B cell (primary cell): ENCODE measurements at regions not wholly inside any gene's neighbourhood (a gene's known extent, or its start where the extent isn't known, plus 50 kb on each side); places are given as distances from the start of the nearest gene placed in this dataset.

Source experiments
- ATAC-seq: fragments of 200-7000 bp; cut with Tn5 transposase; one replicate; pipeline ENCODE4 v1.10.0; 2021; ENCODE audit warnings: low read depth, mild to moderate bottlenecking, moderate number of reproducible peaks, moderate library complexity
- CTCF ChIA-PET: fragments of 350-600 bp; sonication (Branson Sonifier 250); formaldehyde crosslinking; loops from one replicate; lab custom pipeline; 2021; ENCODE audit warnings: antibody characterized with exemption, inconsistent platforms; lab: Charles Lee
- POLR2A ChIA-PET: fragments of 350-600 bp; sonication (Branson Sonifier 250); formaldehyde crosslinking; loops from one replicate; lab custom pipeline; 2021; ENCODE audit warnings: antibody characterized with exemption; lab: Charles Lee
- DNase-seq: peaks from one replicate; pipeline ENCODE4 v3.0.0; 2013
- H2AFZ ChIP-seq: 2 replicates; pipeline ENCODE4 v1.6.1; 2012; ENCODE audit warnings: mild to moderate bottlenecking, low read depth, low read length; ENCODE audit not compliant: insufficient read depth, poor library complexity, severe bottlenecking
- H3K27ac ChIP-seq, 2 donors: 1 replicate in 1 of 2; 2 replicates in 1 of 2; pipeline ENCODE4 v1.5.1; 2012 to 2013; ENCODE audit warnings: low read length in 2 of 2, mild to moderate bottlenecking in 2 of 2, moderate library complexity in 1 of 2
- H3K27me3 ChIP-seq, 4 experiments: fragments of 200-600 bp in 1 of 4; sonication (generic) in 1 of 4; replicated peaks in 1 of 4; 1 replicate in 2 of 4; 2 replicates in 2 of 4; pipeline versions ENCODE4 v1.6.1 to v1.7.0; 2013 to 2016; ENCODE audit warnings: low read length in 3 of 4, mild to moderate bottlenecking in 2 of 4, mixed read lengths in 1 of 4, moderate library complexity in 1 of 4; ENCODE audit not compliant: insufficient read depth in 4 of 4, control insufficient read depth in 3 of 4; ENCODE audit errors: control extremely low read depth in 1 of 4
- H3K36me3 ChIP-seq, 2 experiments: replicated peaks in 1 of 2; 1 replicate in 1 of 2; 2 replicates in 1 of 2; pipeline versions ENCODE4 v1.6.1 to v1.7.1; 2013; ENCODE audit warnings: low read length in 1 of 2; ENCODE audit not compliant: insufficient read depth in 2 of 2, control insufficient read depth in 1 of 2; ENCODE audit errors: control extremely low read depth in 1 of 2, extremely low read depth in 1 of 2
- H3K4me1 ChIP-seq, 2 donors: fragments of 200-600 bp in 1 of 2; sonication (generic) in 1 of 2; 1 replicate in 1 of 2; 2 replicates in 1 of 2; pipeline versions ENCODE4 v1.5.1 to v1.6.1; 2013 to 2017; ENCODE audit warnings: low read length in 2 of 2; ENCODE audit not compliant: control insufficient read depth in 2 of 2, insufficient read depth in 2 of 2
- H3K4me2 ChIP-seq: replicated peaks from 2 replicates; pipeline ENCODE3; 2012; ENCODE audit warnings: mild to moderate bottlenecking, low read depth, low read length; ENCODE audit not compliant: poor library complexity, severe bottlenecking
- H3K4me3 ChIP-seq, 5 experiments: fragments of 200-600 bp in 1 of 5; sonication (generic) in 1 of 5; 1 replicate in 3 of 5; 2 replicates in 2 of 5; pipeline versions ENCODE4 v1.5.1 to v1.7.0; 2011 to 2016; ENCODE audit warnings: low read length in 4 of 5, mild to moderate bottlenecking in 4 of 5, low read depth in 2 of 5, control low read depth in 1 of 5, moderate library complexity in 1 of 5; ENCODE audit not compliant: insufficient read depth in 1 of 5; ENCODE audit errors: control extremely low read depth in 1 of 5, extremely low read depth in 1 of 5
- H3K79me2 ChIP-seq: fragments of 200-600 bp; sonication (generic); one replicate; pipeline ENCODE4 v1.6.0; 2016; ENCODE audit warnings: low read length; ENCODE audit not compliant: control insufficient read depth, insufficient read depth
- H3K9ac ChIP-seq: fragments of 200-600 bp; sonication (generic); 2 replicates; pipeline ENCODE4 v1.6.1; 2017; ENCODE audit warnings: mild to moderate bottlenecking, low read length, moderate library complexity
- H3K9me3 ChIP-seq, 3 donors: one replicate each; pipeline versions ENCODE4 v1.6.1 to v1.7.1; 2013; ENCODE audit warnings: low read length in 2 of 3; ENCODE audit not compliant: control insufficient read depth in 2 of 3, insufficient read depth in 1 of 3; ENCODE audit errors: control extremely low read depth in 1 of 3
- H4K20me1 ChIP-seq: 2 replicates; pipeline ENCODE4 v1.6.0; 2012; ENCODE audit warnings: mild to moderate bottlenecking, low read length; ENCODE audit not compliant: insufficient read depth, control insufficient read depth, poor library complexity, severe bottlenecking
- H3K27ac Mint-ChIP-seq: one replicate; pipeline ENCODE4 v1.8.0; 2021; ENCODE audit warnings: mixed read lengths
- H3K27me3 Mint-ChIP-seq: one replicate; pipeline ENCODE4 v1.8.0; 2021; ENCODE audit warnings: mixed read lengths
- H3K4me1 Mint-ChIP-seq: one replicate; pipeline ENCODE4 v1.8.0; 2021; ENCODE audit warnings: mixed read lengths
- H3K4me3 Mint-ChIP-seq: one replicate; pipeline ENCODE4 v1.8.0; 2021; ENCODE audit warnings: mixed read lengths
- H3K9me3 Mint-ChIP-seq: one replicate; pipeline ENCODE4 v1.8.0; 2022; ENCODE audit warnings: mixed read lengths; ENCODE audit not compliant: insufficient read depth
- CTCF ChIP-seq: fragments of 200-600 bp; IDR thresholded peaks from one replicate; pipeline ENCODE4 v1.8.0; 2022; ENCODE audit warnings: antibody characterized with exemption, mild to moderate bottlenecking
- EZH2 ChIP-seq: IDR thresholded peaks from 2 replicates; pipeline ENCODE4 v1.6.1; 2012; ENCODE audit warnings: borderline replicate concordance, low read depth, mild to moderate bottlenecking, moderate library complexity, low read length; ENCODE audit not compliant: insufficient read depth, poor library complexity, severe bottlenecking
- WGBS: methylation state at CpG from one replicate; pipeline ENCODE4 v1.1.5; 2013; ENCODE audit warnings: missing lambda C conversion rate; ENCODE audit not compliant: insufficient coverage; 5-methylcytosine and 5-hydroxymethylcytosine counted together
- intact Hi-C: fragments of 100-400 bp; cut with micrococcal nuclease; formaldehyde crosslinking; loops from one replicate; pipeline ENCODE4 v1.10.0; 2022

DNA sequence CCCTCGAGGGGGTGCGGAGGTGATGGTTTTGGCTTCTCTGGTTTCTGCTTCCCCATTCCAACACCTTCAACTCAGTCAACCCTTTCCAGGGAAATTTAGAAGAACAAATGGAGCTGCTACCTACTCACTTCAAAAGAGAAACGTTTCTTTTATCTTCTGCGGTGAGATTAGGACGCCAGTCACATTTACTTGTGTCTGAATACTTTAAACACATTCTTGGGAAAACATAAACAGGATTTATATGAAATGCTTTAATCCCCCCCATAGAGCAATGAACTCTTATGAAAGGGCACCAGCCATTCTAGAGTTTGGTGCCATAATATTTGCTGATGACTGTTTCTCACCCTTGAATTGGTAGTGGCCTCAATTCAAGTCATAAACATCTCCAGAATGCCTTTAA lies 253.2 kb upstream of the APCDD1 start:
- H3K27me3 Mint-ChIP-seq, result no peaks in the 10 kb centered on the region
- WGBS, result no CpG with 5 or more reads among the region's 5 CpGs
- no peaks in the 10 kb centered on the region for H3K4me1 Mint-ChIP-seq
- Histone ChIP-seq H3K9me3 (no peaks in the 10 kb centered on the region), H3K79me2 (no peaks in the 10 kb centered on the region), H2AFZ (no peak overlapping the region), H3K4me3 (no peak overlapping the region), H4K20me1 (no peaks in the 10 kb centered on the region), H3K27me3 (no peaks in the 10 kb centered on the region), H3K4me2 (no peak overlapping the region), H3K4me1 (no peaks in the 10 kb centered on the region), H3K9ac (no peak overlapping the region), H3K36me3 (no peaks in the 10 kb centered on the region), H3K27ac (no peak overlapping the region)
- ATAC-seq, result no peak
- TF ChIP-seq EZH2, result no peak
- H3K27ac Mint-ChIP-seq, result no peak overlapping the region
- POLR2A ChIA-PET, result no interaction called here
- no peak overlapping the region for H3K4me3 Mint-ChIP-seq
- H3K9me3 Mint-ChIP-seq, result no peaks in the 10 kb centered on the region
- no peak for DNase-seq
- CTCF ChIA-PET, result no interaction called here
- intact Hi-C loops, result no loop called here

DNA sequence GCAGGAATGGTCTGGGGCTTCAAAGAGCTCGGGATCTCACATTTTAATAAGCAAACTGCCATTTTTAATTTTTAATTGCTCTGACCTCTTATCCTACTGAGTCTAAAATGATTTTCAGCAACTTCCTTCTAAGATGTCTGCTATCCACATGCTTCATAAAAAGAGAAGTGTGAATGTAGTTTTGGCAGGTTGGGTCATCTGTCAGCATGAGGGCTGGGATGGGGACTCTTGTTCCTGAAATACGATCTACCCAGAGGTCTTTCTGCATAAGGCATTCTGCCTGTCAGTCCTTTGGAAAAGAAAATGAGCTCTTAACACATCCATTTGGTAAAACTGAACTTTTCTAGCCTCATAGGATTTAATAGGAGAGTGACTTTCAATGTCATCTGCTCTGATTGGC lies 252.8 kb upstream of the APCDD1 start:
- no peaks in the 10 kb centered on the region for H3K4me1 ChIP-seq
- H3K4me2 ChIP-seq, result no peak overlapping the region
- H2AFZ ChIP-seq, result no peak overlapping the region
- no peak for TF ChIP-seq CTCF
- no peak for TF ChIP-seq EZH2
- no peak overlapping the region for H3K4me3 ChIP-seq
- no peaks in the 10 kb centered on the region for H3K36me3 ChIP-seq
- intact Hi-C loops, result no loop called here
- ATAC-seq (no peak), DNase-seq (no peak)
- no peak overlapping the region for H3K9ac ChIP-seq
- H3K27ac Mint-ChIP-seq, result no peak overlapping the region
- WGBS, result no CpG with 5 or more reads among the region's 2 CpGs
- H4K20me1 ChIP-seq, result no peaks in the 10 kb centered on the region
- POLR2A ChIA-PET, result no interaction called here
- no peaks in the 10 kb centered on the region for H3K4me1 Mint-ChIP-seq
- H3K9me3 Mint-ChIP-seq, result no peaks in the 10 kb centered on the region
- H3K27me3 Mint-ChIP-seq, result no peaks in the 10 kb centered on the region
- H3K27ac ChIP-seq, result no peak overlapping the region
- CTCF ChIA-PET, result no interaction called here
- no peak overlapping the region for H3K4me3 Mint-ChIP-seq
- H3K27me3 ChIP-seq, result peaks cover 0 to 3% (median 0%) of the 10 kb centered on the region in 4 experiments
- no peaks in the 10 kb centered on the region for H3K9me3 ChIP-seq
- no peaks in the 10 kb centered on the region for H3K79me2 ChIP-seq
